SK-MEL-5 (cell line): ENCODE measurements at regions not wholly inside any gene's neighbourhood (a gene's known extent, or its start where the extent isn't known, plus 50 kb on each side); places are given as distances from the start of the nearest gene placed in this dataset.

ENCODE experiments used
- DNase-seq: peaks from one replicate; pipeline ENCODE4 v3.0.0-alpha.2; 2016; ENCODE audit warnings: low read depth, low spot score
- in situ Hi-C: cut with HindIII; loops from 2 replicates; pipeline ENCODE4 v1.10.0; 2016; ENCODE audit warnings: low sequenced_read_pairs, high pct_unique_total_duplicates, low pct_unique_long_range_greater_than_20kb

GRCh38 chr4:27215220-27215826 is 354.7 kb downstream of the STIM2 start:
- DNase-seq = no peak
- in situ Hi-C loops = no loop called here

DNA sequence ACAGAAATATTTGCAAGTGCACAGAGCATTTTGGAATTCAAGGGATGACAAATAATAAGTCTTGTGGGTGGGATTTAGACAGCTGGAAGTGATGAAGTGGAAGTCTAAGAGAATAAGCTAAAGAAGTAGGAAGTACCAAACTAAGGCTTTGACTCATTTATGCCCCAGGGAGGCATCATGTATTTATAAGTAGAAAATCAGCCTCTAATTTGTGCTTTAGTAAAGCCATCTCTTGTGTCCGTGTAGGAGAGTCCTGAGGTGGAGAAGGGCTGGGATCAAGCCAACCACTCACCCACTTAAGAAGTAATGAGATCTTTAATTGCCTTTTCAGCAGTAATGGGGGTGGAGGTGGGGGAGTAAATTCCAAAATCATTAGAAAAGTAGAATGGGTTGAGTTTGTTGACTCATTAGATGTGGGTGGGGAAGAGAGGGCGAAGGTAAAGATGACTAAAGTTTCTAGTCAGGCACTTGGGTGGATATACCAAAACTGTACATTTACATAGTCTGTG is 356.7 kb downstream of the STIM2 start:
- DNase-seq = no peak
- in situ Hi-C loops = no loop called here

DNA sequence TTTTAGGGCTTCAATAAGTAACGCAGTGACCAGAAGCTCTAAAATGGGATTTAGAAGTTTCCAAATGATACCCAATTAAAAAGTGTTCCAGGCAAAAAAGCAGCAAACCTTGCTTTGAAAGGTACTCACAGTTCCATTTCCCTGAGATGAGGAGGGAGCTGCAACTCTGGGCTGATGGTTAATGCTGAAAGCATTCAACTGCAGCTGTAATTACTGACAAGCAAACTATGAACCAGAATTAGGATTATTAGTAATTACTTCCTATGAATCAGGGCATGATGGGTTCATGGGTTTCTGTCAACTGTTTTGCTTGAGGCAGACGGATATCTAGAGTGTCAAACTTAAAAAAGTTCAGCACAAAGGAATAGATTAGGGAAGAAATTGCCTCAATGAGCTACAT is 357.4 kb downstream of the STIM2 start:
- in situ Hi-C loops = no loop called here
- DNase-seq = no peak

GRCh38 chr4:27223326-27223725 is 362.7 kb downstream of the STIM2 start:
- no peak for DNase-seq
- in situ Hi-C loops = no loop called here

DNA sequence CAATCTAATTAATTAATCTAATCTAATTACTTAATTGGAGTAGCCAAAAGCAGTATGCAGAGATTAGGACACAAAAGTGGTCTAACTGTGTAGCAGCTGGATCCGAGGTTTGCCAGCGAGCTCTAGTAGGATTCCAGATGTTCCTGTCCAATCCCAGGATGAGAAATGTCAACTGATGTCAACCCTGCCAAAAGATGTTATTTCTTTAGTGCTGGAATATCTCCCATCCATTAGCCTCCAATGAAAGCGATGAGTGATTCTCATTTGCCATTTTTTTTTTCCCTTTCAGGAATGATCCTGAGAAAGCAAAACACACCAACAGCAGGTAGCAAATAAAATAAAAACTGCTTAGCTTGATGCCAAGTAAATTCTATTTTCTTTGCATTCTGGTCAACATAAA is 372.9 kb downstream of the STIM2 start:
- no peak for DNase-seq
- in situ Hi-C loops = no loop called here

DNA sequence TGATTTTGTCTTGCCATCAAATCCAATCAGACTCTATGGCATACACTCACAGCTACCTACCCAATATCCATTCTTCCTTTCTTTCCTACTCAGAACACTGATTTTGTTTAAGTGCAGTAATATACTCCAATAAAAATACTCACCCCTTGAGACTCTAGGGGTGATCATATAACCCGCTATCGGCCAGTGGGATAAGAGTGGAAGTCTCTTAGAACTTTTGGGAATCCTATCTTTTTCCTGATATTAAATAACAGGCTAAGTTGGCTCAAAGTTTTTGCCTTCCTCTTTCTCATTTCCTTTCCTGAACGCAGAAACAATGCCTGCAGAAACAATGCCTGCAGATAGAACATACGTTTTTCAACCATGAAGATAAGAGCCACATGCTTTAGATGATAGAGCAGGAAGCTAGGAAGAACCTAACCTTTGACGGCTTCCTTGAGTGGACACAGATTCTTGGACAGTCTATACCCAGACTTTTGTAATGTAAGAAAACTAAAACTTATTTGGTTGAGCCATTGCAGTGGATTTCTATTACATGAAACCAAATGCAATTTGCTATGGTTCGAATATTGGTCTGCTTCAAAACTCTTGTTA is 373.8 kb downstream of the STIM2 start:
- no peak for DNase-seq
- in situ Hi-C loops = no loop called here

GRCh38 chr4:27239641-27240040 is 379.0 kb downstream of the STIM2 start:
- no peak for DNase-seq
- in situ Hi-C loops = no loop called here

DNA sequence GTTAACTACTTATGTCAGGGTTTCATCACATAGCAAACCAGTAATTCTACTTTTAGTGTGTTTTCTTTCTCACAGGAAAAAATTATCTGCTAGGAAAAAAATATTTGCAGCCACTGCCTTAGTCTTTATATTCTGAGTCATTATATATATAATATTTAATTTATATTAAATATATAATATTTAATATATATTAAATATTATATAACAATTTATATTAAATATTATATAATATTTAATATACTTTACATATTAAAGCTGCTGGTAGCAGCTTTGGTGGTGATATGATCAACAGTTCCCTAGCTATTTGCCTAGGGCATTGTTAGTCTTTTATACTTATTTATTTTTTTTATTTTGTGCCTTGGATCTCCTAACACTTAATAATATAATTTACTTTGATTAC is 381.6 kb downstream of the STIM2 start:
- no peak for DNase-seq
- in situ Hi-C loops = no loop called here

DNA sequence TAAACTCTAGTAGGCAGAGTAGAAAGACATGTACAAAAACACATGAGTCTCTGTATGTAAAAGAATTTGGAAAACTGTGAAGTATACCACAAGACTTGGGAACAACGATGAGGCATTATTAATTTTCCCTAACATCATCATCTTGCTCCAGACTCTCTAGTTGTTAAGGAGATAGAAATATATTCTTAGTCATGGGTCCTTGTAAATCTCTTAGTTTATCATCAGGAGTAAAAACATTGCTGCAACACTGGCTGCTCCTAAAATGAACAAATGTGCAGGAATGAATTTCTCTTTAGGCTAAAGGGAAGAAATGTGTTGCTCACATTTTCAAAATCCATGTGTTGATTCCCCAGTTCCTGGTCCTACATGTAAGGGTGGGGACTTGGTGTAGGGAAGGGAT is 384.6 kb downstream of the STIM2 start:
- in situ Hi-C loops = no loop called here
- DNase-seq = no peak

DNA sequence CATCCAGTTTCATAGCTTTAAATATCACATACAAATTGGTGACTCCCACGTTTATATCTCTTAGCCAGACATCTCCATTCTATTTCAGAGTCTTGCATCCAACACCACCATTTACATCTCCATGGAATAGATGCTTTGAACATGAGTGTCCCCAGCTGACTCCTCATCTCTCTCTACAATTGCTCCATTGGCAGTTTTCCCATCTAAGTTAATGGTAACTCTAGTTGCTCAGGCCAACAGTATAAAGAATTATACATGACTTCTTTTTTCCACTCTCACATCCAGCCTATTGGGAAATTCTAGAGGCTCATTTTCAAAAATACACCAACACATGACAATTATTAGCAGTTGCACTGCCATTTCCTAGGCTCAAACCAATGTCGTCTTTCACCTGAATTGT is 388.2 kb downstream of the STIM2 start:
- in situ Hi-C loops = no loop called here
- DNase-seq = no peak

- no peak for DNase-seq
- in situ Hi-C loops = no loop called here
Measured at GRCh38 chr4:27251771-27252170, 391.1 kb downstream of the STIM2 start.

DNA sequence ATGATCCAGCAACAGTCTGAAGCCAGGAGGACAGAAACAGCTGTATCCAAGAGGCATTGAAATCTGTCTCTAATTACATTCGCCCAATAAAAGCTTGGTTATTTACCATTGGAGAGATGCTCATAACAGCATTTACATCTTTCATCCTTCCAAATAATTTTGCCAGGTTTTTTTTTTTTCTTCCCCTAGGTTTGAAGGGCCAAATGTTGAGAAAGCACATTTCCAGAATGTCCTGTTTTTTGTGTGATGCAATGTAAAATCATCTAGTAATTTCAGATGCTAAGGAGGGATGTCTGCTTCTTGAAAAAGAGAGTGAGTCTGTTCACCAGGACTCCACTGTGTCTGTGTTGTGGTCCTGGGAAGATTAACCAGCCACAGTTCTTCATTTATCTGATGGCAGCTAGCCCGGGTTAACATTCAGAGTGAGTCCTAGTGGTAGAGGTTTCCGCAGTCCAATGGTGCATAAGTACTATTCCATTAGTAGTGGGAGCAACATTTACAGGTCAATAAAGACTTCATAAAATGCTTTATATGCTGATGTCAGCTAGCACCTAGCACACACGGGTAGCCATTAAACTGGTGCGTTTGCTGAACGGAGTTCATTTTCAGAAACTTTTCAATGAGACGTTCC is 406.8 kb downstream of the STIM2 start:
- peak; percentile 0 for DNase-seq
- in situ Hi-C loops = no loop called here

DNA sequence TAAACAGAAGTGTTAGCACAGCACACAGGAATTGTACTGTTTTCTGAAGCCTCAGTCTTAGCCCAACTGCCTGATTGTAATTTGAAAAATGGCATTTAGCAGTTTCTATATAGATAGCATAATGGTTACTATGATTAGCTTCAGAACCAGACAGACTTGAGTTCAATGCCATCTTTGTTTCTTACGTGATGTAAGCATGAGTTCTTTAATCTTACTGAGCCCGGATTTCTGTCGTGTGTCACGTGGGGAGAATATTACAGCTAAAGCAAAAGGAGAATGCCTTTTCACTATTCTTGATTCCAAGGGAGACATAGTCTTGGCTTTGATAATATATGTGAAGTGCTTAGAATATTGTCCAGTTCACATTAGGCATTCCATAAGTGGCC is 407.3 kb downstream of the STIM2 start:
- DNase-seq = peak; percentile 48
- in situ Hi-C loops = no loop called here

DNA sequence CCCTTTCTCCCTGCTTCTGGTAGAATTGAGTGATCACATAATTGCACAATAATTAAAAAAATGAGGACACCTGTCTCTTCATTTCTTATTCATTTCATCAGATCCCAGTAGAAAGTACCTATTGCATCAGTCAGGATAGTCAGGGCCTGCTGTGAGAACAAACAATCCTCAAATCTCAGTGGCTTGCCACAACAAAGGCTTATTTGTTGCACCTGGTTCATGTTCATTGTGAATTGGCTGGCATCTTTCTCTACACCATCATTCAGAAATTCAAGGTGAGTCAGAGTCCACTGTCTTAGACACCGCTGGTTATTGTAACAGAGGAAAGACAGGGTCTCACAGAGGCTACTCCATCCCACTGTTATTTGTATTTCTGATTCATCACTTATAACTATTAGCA is 409.8 kb downstream of the STIM2 start:
- DNase-seq = no peak
- in situ Hi-C loops = no loop called here

DNA sequence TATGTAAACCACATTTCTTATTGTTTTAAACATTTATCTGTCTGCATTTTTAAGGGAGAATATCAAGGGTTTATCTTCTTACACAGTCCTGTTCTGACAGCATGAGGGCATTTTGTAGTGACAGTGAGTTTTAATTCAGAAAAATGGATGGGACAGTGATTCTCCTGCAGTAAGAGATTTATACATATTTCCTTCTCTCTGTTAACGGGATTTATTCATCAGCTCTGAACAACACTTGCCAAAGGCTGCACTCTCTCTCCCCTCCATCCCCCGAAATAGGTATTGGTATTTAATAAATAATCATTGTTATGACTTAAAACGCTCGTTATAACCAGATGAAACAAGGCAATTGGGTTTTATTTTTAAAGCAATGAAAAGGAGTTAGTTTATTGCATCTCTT is 410.9 kb downstream of the STIM2 start:
- in situ Hi-C loops = no loop called here

DNA sequence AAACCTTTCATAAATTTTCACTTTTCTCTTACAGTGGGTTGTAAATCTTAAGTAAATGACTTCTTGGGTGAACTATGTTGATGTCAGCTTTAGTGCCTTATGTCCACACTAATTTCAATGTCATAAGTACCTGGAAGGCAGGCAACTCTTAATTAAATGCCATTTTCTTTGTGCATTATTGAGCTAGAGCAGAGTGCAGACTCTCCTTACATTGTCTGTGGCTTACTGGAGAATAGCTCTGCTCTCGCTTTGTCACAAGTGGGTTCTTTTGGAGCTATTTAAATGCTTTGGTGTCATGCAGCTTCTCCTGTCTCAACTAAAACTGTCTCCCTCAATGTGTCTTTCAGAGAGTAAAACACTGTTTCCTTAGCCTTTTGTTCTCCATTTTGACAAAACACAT is 411.6 kb downstream of the STIM2 start:
- DNase-seq = no peak
- in situ Hi-C loops = no loop called here

More for the DNA sequence above, 410.9 kb downstream of the STIM2 start:
- DNase-seq = no peak

GRCh38 chr4:27276307-27277073 is 415.8 kb downstream of the STIM2 start:
- no peak for DNase-seq
- in situ Hi-C loops = no loop called here

GRCh38 chr4:27278615-27279375 is 418.2 kb downstream of the STIM2 start:
- DNase-seq = peak; percentile 28
- in situ Hi-C loops = no loop called here
